Stimulated activated CD4-positive, alpha-beta T cell treated with anti-CD3 and anti-CD28 coated beads, TNF-alpha, amount 100 ng/mL, for 48 hours (primary cell): ENCODE measurements at regions not wholly inside any gene's neighbourhood (a gene's known extent, or its start where the extent isn't known, plus 50 kb on each side); places are given as distances from the start of the nearest gene placed in this dataset.
"Not testable (repeated sequence)": the region's sequence is repeated elsewhere in the genome, so short reads cannot be mapped to it uniquely, and the experiment has no call there.

Source experiments
- DNase-seq, 3 donors: peaks; one replicate each; pipeline ENCODE4 v3.0.0-alpha.2; 2020; ENCODE audit warnings: low read depth in 3 of 3

DNA sequence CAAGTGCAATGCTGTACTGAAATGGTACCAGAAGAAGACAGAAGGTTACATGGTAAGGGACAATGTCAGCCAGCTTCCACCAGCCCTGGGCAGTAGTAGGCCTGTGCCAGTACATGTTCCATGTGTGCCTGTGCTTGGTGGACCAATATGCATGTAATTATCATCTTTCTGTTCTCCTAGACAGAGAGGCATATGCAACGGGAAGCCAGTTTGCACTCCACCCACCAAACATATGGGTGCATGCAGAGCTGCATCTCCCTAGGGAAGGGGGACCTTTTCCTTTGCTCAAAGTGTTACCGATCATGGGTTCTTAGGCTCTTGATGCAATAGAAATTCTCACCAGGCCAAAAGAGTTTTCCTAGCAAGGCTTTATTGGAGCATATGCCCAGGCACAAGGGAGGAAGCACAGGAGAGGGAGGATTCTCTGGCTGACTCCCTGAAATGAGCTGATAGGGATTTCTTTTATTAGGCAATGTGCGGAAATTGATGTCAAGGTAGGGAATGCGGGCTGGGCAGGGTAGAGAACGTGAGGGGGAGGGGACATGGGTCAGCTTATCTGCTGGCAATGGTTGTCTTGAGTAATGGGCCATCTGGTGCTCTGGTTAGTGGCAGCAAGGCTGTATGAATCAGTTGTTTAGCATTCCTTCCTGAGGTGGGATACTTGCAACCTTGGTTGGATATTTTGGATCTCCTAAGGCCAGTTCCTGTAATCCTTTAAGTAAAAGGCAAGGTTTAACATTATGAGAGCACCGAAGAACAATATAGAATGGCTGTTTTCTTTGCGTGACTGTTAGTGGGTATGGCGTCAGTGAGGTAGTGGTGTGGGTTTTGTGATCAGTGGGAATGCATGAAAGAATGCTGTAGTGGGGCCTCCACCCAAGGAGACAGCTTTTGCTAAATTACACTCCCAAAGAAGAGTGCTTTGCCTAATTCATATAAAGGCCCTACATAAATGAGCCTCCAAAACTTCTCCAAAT, 102.5 kb downstream of the CDRT15L2 start:
- DNase-seq, result not testable (repeated sequence)

DNA sequence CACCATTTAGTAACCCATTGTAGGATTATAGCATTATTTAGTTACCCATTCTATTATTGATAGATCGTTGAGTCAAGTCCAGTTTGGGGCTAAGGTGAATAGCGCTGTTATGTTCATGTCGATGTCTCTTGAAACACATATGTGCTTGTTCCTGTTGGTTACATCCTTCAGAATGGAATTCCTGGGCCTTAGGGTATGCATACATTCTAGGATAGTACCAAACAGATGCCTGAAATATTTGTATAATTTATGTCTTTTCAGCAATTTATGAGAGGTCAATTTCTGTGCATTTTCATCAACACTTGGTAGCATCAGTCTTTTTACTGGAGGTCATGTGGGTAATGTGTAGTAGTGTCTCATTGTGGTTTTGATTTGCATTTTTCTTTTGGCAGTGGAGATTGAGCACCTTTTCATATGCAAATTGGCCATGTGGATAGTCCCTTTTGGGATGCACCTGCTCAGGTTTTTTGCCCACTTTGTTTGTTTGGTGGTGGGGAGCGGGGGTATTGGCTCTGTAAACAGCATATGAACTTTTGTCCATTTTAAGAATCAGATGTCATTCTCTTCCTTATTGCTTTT, 104.2 kb downstream of the CDRT15L2 start:
- DNase-seq, result not testable (repeated sequence)

DNA sequence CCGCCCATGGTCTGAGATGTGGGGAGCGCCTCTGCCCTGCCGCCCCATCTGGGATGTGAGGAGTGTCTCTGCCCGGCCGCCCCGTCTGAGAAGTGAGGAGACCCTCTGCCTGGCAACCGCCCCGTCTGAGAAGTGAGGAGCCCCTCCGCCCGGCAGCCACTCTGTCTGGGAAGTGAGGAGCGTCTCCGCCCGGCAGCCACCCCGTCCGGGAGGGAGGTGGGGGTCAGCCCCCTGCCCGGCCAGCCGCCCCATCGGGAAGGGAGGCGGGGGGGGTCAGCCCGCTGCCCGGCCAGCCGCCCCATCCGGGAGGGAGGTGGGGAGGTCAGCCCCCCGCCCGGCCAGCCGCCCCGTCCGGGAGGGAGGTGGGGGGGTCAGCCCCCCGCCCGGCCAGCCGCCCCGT, 105.5 kb downstream of the CDRT15L2 start:
- DNase-seq, result not testable (repeated sequence)

DNA sequence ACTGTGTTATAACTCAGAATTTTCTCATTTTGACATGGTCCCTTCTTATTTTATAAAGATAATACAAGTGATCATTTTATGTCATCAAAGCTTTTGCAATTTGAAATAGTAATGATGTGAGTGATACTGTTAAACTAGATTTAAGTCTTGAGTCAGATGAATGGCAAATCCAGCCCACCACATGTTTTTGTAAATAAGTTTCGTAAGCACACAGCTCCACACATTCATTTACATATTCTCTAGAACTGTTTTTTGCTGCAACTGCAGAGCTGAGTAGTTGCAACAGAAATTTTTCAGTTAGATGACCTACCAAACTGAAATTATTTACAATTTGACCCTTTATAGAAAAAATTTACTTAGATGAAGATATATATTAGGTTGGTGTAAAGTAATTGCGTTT, 108.1 kb downstream of the CDRT15L2 start:
- not testable (repeated sequence) for DNase-seq

DNA sequence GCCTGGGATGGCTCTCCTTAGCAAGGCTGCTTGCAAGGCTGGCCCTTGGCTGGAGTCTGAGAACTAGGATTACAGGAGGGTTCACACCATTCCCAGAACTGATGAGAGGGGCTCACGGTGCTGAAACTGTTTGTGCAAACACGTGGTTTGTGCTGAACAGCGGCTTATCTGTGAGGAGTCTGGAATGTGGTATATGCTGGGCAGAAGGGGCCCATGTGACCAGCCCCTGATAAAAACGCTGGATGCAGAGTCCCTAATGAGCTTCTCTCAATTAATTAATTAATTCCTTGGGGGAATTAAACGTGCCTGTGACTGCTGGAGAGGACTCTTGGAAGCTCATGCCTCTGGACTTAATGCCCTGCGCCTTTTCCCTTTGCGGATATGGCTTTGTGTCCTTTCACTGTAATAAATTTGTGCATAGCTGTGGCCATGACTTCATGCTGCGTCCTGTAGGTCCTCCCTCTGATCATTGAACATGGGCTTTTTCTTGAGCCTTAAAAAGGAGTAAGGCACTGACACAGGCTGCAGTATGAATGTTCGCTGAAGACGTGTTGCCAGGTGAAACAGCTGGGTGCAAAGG, 109.7 kb downstream of the CDRT15L2 start:
- not testable (repeated sequence) for DNase-seq

DNA sequence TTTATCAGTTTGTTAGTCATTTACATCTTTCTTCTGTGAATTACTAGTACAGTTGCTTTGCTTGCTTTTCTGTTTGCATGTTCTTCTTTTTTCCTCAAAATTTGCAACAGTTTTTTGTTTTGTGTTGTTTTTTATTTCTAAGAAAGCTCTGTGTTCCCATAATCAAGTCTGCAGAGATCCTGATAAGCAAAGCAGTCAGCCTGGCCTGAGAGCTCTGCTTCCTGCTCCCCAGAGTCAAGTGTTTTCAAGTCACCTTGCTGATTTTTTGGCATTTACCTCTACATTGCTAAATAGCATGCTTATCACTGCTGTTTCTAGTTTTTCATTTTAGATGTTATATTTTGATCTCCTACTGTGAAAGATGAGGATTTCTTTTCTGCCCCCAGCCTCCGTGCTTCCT, 113.2 kb downstream of the CDRT15L2 start:
- DNase-seq, result not testable (repeated sequence)

DNA sequence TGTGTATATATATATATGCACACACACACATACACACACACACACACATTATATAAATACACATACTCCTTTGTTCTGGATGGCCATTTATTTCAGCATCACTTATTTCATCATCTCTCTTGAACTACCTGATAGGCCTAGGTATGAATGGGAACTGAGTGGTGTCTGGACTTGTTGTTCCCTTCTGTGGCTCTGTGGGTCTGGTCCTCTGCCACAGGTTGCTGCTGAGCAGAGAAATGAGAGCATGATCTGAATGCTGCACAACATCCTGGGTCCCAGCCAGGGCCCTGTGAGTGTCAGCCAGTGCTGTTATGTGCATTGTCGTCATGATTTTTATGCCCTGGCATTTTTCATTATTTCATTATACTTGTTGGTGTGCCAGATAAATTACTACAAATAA, 116.3 kb downstream of the CDRT15L2 start:
- DNase-seq, result not testable (repeated sequence)

DNA sequence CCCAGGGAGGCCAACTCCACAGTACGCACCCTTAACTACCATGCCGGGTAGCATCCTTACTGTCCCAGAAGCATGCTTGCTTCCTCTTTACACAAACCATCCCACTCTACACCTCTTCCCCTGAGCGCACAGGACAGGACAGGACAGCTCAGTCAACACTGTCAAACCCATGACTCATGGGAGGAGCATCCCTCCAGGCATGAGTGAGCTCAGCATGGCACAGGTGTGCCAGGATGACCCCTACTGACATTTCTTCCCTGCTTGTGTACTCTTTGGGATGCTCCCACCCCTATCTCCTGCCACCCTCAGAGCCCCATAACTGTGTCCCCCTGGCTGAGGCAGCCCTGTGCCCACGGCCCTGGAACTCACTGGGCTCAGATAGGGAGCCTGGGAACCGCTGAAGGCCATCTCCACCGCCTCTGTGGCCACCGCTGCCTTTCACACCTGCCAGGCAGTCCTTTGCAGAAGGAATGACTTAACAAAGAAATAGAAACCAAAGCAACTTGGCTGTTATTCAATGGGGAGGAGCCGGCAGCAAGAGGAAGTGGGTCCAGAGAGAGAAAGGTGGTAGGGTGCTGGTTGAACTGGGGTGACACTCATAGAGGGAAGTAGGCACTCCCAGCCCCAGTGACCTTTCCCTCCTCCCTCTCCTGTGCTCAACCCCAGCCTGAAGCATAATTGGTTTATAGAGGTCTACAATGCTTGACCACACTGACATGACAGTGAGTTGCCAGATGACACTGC, 119.1 kb downstream of the CDRT15L2 start:
- not testable (repeated sequence) for DNase-seq

DNA sequence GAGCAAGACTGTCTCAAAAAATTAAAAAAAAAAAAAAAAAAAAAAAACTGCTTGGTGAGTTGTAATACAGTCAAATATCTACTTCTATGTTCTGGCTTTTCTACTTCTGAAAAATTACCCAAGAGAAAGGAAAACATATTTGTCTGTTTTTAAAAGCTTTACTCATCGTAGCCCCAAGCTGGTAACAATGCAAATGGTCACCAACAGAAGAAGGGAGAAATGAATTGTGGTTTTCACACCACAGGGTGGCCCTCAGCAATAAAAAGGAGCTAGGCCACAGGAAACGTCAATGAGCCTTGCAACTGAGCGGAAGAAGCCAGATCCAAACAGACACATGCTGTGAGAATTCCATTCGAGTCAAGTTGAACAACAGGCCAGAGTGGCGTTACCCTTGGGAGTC, 121.0 kb downstream of the CDRT15L2 start:
- not testable (repeated sequence) for DNase-seq

DNA sequence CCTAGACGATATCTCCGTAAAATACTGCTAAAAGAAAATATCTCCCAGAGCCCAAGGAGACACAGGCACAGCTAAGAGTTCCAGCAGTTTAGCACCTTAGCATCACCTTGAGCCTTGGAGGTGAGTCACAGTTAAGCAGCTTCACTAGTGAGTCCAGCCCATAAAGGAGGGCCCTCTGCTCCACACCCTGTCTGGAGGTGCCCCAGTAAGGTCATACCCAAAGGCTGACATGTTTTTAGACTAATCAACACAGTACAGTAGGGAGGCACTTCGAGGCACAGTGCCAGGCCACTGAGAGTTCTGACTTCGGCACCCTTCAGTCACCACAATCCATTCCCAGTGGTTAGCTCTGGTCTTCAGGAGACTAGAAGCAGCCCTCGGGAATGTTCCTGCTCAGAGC, 121.8 kb downstream of the CDRT15L2 start:
- not testable (repeated sequence) for DNase-seq

DNA sequence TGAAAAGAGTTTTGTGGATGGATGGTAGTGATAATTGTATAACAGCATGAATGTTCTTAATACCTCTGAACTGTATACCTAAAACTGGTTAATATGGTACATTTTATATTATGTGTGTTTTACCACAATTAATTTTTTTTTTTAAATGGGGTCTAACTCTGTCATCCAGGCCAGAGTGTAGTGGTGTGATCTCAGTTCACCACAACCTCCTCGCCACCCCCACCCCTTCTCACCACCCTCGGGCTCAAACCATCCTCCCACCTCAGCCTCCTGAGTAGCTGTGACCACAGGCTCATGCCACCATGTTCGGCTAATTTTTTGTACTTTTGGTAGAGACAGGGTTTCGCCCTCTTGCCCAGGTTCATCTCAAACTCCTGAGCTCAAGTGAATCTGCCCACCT, 123.2 kb downstream of the CDRT15L2 start:
- DNase-seq, result no peak

DNA sequence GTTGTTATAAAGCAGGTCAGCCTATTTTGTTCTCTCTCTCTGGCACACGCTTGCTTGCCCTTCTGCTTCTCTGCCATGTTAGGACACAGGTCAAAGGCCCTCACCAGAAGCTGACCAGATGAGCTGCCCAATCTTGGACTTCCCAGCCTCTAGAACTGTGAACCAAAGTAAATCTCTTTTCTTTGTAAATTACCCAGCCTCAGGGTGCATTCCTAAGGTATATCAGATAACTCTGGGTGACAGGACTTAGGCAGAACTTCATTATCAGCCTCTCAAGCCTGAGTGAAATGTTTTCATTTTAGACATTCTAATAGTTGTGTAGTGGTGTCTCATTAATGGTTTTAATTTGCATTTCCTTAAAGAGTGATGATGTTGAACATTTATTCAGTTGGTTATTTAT, 124.3 kb downstream of the CDRT15L2 start:
- DNase-seq, result no peak

DNA sequence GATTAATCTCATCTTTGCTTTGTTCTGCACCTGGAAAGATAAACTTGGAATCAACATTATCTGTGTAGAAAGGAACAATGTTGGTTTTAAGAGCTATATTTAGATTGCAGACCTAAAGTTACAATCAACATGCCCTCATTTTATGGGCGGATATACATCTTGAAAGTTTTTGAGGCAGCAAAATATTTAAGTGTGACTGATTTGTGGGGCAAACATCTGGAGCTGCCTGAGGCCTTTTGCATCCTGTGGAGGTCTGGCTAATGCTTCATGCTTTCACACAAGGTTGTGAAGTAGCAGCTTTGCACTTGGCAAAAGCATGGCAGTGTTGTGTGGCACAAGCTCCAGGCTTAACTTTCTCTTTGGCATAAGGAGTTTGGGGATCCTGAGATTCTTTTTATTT, 125.7 kb downstream of the CDRT15L2 start:
- not testable (repeated sequence) for DNase-seq

DNA sequence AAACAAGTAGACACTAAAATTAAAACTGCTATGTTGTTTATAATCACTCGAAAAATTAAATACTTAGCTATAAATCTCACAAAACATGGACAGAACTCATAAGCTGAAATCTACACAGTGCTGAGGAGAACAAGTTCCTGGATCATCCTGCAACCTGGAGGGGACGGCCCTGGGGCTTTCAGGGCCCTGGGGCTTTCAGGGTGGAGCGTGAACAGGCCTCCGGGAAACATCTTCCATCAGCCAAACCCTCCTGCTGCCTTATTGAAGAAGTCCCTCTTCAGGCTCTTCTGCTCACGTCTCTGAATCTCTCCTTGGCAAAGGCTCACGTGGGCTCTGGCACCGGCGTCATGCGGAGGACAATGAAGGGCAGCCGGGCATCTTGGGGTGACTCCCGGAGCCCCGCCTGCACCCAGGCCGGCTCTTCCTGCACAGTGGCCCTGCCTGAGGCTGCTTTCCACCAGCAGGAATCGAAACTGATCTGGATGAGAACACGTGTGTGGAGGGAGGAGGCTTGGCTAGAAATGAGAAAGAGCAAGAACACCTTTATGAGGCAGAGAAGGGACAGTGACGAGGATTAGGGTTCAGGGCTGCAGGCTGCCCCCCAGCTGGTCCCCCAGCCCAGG, 127.3 kb downstream of the CDRT15L2 start:
- no peak for DNase-seq

DNA sequence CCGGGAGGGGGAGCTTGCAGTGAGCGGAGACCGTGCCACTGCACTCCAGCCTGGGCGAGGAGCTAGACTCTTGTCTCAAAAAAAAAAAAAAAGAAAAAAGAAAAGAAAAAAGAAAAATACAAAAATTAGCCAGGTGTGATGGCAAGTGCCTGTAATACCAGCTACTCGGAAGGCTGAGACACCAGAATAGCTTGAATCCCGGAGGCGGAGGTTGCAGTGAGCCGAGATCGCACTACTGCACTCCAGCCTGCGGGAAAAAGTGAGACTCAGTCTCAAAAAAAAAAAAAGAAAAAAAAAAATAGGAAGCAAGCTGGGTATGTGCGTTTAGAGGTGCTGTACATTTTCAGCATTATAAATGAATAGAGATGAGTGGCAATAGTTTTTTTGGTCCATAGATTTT, 129.3 kb downstream of the CDRT15L2 start:
- DNase-seq, result not testable (repeated sequence)

DNA sequence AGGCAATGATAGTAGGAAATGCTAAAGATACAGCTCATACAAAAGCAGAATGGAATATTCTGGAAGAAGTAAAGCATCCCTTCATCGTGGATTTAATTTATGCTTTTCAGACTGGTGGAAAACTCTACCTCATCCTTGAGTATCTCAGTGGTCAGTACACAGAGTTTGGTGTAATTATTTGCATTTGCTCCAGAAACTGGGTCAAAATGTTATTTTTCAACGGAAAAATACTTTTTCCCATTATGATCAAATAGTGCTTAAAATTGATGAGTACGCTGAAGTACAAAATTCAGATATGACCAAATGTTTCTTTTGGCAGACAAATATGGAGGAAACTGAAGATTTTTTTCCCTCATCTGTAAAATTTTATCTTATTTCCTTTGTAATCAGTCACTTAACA, 137.0 kb downstream of the CDRT15L2 start:
- DNase-seq, result not testable (repeated sequence)

DNA sequence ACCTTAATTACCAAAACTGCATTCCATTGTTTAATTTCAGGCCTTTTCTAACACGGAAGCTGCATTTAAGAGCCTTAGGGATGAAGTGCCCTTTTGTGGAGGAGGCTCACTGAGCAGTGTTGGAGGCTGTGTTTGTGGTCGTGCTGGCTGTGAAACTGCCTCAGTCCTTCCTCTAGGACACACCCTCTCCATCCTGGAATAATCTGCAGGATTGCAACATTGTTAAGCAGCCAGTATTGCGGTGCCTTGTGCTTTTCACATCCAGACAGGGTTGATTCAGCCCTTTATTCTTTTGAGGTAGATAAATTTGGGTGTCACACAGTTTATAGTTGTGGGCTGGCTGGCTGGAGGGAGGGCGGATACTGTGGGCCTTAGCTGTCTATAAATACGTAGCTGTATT, 141.6 kb downstream of the CDRT15L2 start:
- no peak for DNase-seq

DNA sequence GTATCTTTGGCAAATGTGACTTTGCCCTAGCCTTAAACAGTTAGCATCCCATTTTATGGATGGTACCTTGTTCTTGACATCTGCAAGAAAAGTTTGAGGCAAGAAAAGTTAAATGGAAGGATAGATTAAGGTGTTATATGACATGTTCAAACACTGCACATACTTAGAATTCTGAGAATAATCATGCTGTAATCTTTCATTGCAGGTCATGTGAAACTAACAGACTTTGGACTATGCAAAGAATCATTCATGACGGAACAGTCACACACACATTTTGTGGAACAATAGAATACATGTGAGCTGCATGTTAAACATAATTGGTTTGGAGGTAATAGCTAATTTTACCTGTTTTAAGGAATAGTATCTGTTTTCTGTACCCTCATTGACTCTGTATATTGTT, 144.9 kb downstream of the CDRT15L2 start:
- DNase-seq, result not testable (repeated sequence)

DNA sequence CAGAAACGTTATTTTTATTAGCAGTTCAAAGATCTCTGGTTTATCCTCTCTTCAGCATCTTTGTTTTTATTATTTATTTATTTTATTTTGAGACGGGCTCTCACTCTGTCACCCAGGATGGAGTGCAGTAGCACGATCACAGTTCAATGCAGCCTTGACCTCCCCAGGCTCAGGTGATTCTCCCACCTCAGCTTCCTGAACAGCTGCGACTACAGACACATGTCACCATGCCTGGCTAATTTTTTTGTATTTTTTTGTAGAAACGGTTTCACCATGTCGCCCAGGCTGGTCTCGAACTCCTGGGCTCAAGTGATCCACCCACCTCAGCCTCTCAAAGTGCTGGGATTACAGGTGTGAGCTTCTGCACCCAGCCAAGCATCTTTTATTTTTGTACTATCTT, 147.7 kb downstream of the CDRT15L2 start:
- not testable (repeated sequence) for DNase-seq

DNA sequence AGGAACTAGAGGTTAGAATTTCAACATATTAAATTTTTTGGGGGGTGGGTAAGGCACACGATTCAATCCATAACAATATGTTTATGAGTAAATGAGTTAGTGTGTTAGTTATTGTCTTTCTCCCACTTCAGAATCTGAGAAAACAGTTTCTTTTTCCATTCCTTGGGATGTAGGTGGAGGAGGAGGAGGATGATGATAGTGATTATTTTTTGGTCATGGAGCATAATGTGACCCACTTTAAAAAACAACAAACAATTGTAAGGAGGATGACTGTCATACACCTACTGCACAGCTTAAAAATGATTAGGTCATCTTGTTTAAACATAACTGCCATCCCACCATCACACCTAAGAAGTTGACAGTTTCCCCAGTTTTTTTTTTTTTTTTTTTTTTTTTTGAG, 148.7 kb downstream of the CDRT15L2 start:
- no peak for DNase-seq

DNA sequence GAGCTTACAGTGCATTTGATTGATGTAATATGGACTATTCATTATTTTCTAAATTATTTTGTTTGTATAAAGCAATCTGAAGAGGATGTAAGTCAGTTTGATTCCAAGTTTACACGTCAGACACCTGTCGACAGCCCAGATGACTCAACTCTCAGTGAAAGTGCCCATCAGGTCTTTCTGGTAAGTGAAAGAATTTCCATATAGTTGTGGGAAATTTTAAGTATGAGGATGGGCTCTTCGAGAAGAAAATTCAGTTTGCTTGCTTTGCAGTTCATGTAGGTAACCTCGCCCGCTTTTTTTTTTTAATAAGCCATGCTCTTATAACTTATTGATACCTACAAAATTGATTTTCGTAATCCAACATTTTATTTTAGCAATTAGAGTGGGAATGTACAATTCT, 151.6 kb downstream of the CDRT15L2 start:
- not testable (repeated sequence) for DNase-seq
